ENCODE measurements at regions not wholly inside any gene's neighbourhood (a gene's known extent, or its start where the extent isn't known, plus 50 kb on each side); places are given as distances from the start of the nearest gene placed in this dataset.

DNA sequence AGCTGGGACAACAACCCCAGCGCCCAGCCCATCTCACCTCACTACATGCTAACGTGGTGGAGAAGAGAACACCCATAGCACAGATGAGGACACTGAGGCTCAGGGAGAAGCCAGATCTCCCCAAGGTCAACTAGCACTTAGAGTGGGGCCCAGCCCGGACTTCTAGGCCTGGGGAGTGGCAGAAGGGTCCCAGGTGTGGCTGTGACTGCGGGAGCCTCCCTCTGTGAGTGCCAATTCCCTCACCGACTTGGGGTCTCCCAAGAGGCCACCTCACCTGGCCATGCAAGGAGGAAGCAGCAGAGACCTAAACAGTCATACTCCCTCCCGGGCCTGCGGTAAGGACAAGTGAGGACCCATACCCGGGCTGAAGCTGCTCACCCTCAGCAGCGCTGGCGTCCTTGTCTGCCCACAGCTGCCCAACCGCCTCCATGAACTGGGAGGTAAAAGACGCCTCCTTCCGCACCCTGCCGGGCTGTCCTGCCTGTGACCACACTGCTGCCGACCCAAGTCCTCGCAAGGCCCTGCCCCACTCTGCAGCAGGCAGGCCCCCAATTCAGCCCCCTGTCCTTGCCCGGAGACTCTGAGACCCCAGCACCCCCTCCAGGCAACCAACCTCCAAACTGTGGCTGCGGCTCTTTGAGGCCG lies 93.2 kb upstream of the RTL6 start:
- no peak for DNase-seq (ENCODE audit: low spot score)

- DNase-seq (ENCODE audit: low spot score), result no peak
These were observed 92.3 kb upstream of the RTL6 start for GRCh38 chr22:44590291-44590690.

GRCh38 chr22:44589831-44590230 lies 91.8 kb upstream of the RTL6 start:
- no peak for DNase-seq (ENCODE audit: low spot score)

DNA sequence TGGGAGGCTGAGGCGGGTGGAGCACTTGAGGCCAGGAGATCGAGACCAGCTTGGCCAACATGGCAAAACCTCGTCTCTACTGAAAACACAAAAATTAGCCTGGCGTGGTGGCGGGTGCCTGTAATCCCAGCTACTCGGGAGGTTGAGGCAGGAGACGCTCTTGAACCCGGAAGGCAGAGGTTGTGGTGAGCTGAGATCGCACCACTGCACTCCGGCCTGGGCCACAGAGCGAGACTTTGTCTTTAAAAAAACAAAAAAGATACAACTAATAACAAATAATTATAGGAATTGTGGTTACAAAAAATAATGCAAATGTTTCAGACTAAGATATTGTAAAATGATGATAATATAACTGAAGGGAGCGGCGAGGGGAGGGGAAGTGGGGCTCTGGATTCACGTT lies 90.3 kb upstream of the RTL6 start:
- no peak for DNase-seq (ENCODE audit: low spot score)

DNA sequence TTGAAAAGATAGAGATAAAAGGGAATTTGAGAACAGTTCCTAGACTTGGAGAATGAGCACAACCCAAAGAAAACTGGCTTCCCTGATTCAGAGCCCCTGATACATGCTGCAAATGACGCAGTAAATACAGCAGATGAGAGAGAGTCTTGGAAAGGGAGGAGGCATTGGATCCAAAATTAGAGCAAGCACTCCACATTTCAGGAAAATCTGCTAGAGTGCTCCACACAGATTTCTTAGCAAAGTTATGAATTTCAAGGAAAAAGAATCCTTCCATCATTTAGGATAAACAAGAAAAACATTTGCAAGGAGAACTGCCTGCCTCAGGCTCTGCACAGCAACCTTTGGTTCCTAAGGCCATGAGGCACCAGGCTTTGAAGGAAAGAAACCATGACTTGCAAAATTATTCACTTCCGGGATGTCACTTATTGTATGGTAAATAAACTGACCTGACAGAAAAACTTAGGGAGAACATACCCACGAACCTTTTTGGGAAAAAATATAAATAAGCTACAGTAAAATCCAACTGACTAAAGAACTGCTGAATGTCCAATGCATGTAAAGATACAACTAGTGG lies 89.8 kb upstream of the RTL6 start:
- no peak for DNase-seq (ENCODE audit: low spot score)

DNA sequence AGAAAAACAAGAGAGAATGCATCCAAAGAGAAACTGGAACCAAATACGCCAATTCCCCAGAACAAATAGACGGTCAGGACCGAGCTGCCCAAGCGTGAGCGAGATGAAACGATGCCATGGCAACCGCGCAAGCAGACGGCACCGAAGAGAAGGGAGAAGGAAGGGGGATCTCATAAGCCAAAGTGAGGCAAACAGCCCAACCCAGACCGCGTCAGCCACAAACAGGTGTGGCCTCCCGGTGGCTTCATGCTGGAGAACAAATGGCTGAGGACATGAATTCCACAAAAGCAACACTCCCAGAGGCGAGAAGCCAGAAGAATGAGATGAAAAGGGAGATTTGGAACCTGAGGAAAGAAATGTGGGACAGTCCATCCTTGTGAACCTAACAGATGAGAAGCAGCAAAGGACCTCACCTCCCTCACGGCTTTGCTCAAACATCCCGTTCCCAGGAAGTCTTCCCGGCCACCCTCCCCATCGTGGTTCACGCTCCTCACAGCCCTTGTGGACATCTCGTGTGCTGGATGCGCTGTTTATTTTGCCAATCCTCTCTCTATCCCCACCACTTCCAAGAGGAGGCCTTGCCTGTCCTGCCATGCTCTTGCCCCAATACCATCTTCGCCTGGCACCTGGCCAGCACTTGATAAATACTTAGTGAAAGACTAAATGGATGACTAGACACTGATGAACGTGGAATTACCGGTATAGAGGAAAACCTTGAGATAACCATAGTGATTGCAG lies 89.1 kb upstream of the RTL6 start:
- DNase-seq (ENCODE audit: low spot score), result no peak

GRCh38 chr22:44586351-44586990 lies 88.4 kb upstream of the RTL6 start:
- DNase-seq (ENCODE audit: low spot score), result no peak

DNA sequence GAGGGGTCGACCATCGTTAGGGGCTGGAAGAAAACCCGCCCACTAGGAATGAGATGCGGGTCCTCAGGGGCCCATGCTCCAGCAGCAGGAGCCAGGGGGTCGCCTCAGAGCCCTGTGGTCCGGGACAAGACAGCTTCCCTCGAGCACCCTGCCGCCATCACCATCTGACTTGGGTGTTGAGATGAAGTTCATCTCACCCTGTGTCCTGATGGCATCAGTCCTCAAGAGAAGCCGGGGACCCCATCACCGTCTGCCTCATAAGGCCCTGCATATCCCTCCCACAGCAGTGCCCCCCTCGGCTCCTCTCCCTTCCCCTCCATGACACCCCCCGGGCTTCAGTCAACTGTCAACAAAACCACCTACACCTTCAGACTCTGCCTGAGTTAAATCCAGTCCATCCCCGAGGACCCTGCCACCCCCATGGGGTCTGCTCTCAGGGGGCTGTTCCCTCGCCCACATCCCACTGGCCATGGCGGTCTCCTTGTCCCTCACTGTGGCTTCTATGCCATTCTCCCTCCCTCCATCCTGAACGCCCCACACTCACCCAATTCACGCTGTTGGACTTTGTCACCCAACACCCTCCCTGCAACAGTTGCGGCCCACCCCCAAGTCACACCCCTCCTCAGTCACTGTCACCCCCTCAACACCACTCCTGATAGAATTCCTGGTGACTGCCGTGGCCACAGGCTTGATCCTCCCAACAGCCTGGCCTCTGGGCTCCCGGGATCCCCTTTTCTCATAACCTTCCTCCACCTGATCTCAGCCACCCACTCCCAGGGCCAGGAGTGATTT lies 87.7 kb upstream of the RTL6 start:
- DNase-seq (ENCODE audit: low spot score), result no peak

GRCh38 chr22:44584256-44584902 lies 86.3 kb upstream of the RTL6 start:
- no peak for DNase-seq (ENCODE audit: low spot score)

DNA sequence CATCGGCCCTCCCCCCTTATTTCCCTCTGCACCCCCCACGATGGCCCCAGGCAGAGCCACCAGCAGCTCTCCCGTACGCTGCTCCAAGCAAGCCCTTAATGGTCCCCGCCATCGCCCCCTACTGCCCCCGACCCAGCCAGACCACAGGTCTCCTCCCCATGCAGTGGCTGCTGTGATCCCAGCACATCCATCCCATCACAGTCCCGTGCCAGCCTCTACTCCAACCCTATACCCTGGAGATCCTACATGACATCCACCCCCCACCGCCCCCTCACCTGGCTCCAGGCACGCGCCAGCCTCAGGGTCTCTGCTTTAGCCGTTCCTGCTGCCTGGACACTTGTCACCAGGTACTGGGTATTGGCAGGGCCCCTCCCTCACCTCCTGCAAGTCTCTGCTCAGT lies 85.8 kb upstream of the RTL6 start:
- DNase-seq (ENCODE audit: low spot score), result no peak

DNA sequence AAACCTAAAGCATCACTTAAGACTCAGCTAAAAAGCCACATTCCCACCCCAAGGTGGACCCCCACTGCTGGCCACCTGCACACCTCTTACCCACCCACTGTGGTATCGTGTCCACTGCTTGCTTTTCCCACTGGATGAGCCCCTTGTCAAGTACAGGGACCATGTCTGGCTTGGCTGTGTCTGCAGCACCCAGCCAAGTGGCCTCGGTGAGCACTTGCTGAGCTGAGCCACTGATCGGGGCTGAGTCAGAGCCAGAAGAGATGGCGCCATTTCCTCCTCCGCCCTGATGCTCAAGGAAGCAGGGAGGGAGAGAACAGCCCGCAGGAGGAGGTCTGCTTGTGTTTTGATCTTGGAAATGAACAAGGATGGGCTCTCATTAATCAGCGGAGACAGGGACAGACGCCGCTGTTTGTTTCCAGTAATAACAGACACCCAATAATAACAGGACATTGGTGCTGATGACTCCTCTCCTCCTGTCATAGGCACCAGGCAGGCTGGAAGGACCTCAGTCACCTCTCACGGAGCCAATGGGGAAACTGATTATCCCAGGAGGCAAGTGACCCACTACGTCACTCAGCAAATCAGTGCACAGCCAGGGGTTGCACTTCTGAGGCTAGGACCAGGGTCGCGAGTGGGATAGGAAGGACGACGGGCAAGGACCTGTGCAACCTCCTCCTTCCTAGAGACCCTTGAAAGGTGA lies 85.2 kb upstream of the RTL6 start:
- no peak for DNase-seq (ENCODE audit: low spot score)

GRCh38 chr22:44582016-44582415 lies 84.0 kb upstream of the RTL6 start:
- no peak for DNase-seq (ENCODE audit: low spot score)

GRCh38 chr22:44581096-44581435 lies 83.0 kb upstream of the RTL6 start:
- no peak for DNase-seq (ENCODE audit: low spot score)

- no peak for DNase-seq (ENCODE audit: low spot score)
These were observed 82.4 kb upstream of the RTL6 start for GRCh38 chr22:44580176-44581095.

GRCh38 chr22:44578516-44579230 lies 80.6 kb upstream of the RTL6 start:
- DNase-seq (ENCODE audit: low spot score), result no peak

GRCh38 chr22:44578110-44578457 lies 80.1 kb upstream of the RTL6 start:
- no peak for DNase-seq (ENCODE audit: low spot score)

DNA sequence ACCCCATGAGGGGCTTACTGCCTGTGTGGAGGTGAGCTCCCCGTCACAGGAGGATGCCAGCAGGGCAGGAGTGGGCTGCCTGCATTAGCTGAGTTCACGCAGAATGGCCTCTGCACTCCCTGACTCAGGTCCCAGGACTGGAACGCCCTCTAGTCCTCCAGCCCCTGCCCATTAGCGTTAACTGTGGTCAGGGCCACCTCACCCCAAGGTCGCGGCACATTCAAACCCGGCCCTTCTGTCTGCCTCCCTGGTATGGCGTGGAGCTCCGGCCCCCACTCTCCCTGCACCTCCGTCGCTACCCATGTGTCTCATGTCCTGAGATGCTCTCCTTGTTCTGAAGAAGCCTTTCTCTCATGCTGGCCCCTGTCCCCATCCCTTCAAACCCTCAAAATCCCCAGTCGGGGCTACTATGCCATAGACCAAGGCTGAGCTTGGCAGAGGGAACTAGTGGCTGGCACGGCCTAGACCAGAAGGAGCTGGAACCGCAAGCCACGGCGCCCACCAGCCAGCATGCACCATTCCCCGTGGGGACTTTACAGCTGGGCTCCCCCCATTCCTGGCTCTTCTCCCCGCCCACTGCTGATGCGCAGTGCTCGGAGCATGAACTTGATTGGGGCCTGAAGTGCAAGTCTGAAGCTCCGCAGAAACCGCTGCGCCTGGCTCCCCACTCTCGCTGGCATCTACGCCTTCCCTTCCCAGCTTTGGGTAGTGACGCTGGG lies 79.5 kb upstream of the RTL6 start:
- no peak for DNase-seq (ENCODE audit: low spot score)

- DNase-seq (ENCODE audit: low spot score), result no peak
These were observed 78.6 kb upstream of the RTL6 start for GRCh38 chr22:44576311-44577260.
